H1 (cell line): ENCODE measurements at regions not wholly inside any gene's neighbourhood (a gene's known extent, or its start where the extent isn't known, plus 50 kb on each side); places are given as distances from the start of the nearest gene placed in this dataset.

Experiments
- BACH1 ChIP-seq: IDR thresholded peaks from 2 replicates; pipeline ENCODE4 v1.6.1; 2012; ENCODE audit warnings: low read length, improper control_type of control experiment
- CHD2 ChIP-seq: IDR thresholded peaks from 2 replicates; pipeline ENCODE4 v1.6.1; 2012; ENCODE audit warnings: low read length, improper control_type of control experiment
- PHF8 ChIP-seq: fragments of 200-600 bp; sonication (generic); conservative IDR thresholded peaks from 2 replicates; pipeline ENCODE4 v1.7.1; 2012; ENCODE audit warnings: low read depth, mild to moderate bottlenecking, inconsistent platforms, low read length, moderate library complexity
- TAF1 ChIP-seq: IDR thresholded peaks from 2 replicates; pipeline ENCODE4 v1.6.1; 2011; ENCODE audit warnings: mild to moderate bottlenecking, low read depth, low read length
- TCF12 ChIP-seq: IDR thresholded peaks from 2 replicates; pipeline ENCODE4 v1.6.1; 2011; ENCODE audit warnings: low read depth, mild to moderate bottlenecking, low read length

GRCh38 chr11:24400059-24400665 lies 96.7 kb upstream of the LUZP2 start (continued):
- TF ChIP-seq TAF1 (no peak), TCF12 (no peak), BACH1 (no peak), PHF8 (no peak), CHD2 (no peak)
